Activated CD4-positive, alpha-beta T cell treated with anti-CD3 and anti-CD28 coated beads for 36 hours (primary cell): ENCODE measurements at regions not wholly inside any gene's neighbourhood (a gene's known extent, or its start where the extent isn't known, plus 50 kb on each side); places are given as distances from the start of the nearest gene placed in this dataset.

Experiments used
- ATAC-seq: fragments of 200-7000 bp; cut with Tn5 transposase; one replicate; pipeline ENCODE4 v1.10.0; 2021; ENCODE audit warnings: mild to moderate bottlenecking, moderate library complexity
- CTCF ChIA-PET: fragments of 350-600 bp; sonication (Branson Sonifier 250); formaldehyde crosslinking; loops from one replicate; lab custom pipeline; 2021; ENCODE audit warnings: antibody characterized with exemption; lab: Charles Lee
- POLR2A ChIA-PET: fragments of 350-600 bp; sonication (Branson Sonifier 250); formaldehyde crosslinking; loops from one replicate; lab custom pipeline; 2021; ENCODE audit warnings: antibody characterized with exemption, inconsistent platforms; lab: Charles Lee
- DNase-seq: peaks from one replicate; pipeline ENCODE4 v3.0.0-alpha.2; 2020
- H3K27ac Mint-ChIP-seq: one replicate; pipeline ENCODE4 v1.8.0; 2021; ENCODE audit warnings: mixed read lengths
- H3K27me3 Mint-ChIP-seq: one replicate; pipeline ENCODE4 v1.8.0; 2021; ENCODE audit warnings: mixed read lengths
- H3K36me3 Mint-ChIP-seq: one replicate; pipeline ENCODE4 v1.8.0; 2021; ENCODE audit warnings: low read depth, mixed read lengths
- H3K4me1 Mint-ChIP-seq: one replicate; pipeline ENCODE4 v1.8.0; 2021; ENCODE audit warnings: mixed read lengths
- H3K4me3 Mint-ChIP-seq: one replicate; pipeline ENCODE4 v1.8.0; 2021; ENCODE audit warnings: mild to moderate bottlenecking, moderate library complexity, mixed read lengths
- H3K9me3 Mint-ChIP-seq: one replicate; pipeline ENCODE4 v1.8.0; 2021; ENCODE audit warnings: low read depth, mixed read lengths
- intact Hi-C, 2 experiments: fragments of 100-400 bp; cut with DNase I in 1 of 2; cut with micrococcal nuclease in 1 of 2; formaldehyde crosslinking; loops; one replicate each; pipeline versions ENCODE4 v1.14.2 to v1.15.1; 2022 to 2024; cut with DNase I, micrococcal nuclease

DNA sequence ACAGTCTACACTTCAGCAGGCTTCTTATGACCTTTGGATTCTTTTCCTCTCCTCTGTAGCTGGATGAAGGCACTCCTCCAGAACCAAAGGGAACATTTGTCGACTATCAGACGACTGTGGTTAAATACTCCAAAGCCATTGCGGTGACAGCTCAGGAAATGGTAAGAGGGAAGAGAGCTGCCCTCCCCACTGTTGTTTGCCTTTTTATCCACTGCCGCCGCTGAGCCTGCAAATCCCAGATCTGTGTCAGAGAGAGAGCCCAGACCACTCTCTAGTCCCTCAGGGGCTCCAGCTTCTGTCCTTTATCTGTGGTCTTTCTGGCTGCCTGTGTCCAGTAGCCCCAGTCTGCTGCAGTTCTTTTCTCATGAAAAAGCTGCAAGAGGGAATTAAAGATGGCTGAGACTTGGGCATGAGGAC lies 261.5 kb upstream of the TPM1 start:
- no peak for ATAC-seq
- ChIA-PET CTCF (interaction anchor here (0.6 kb wide), 1 partner anchor 1863 kb away, joined by 3 read pairs; no protein-coding TSS in a partner anchor), POLR2A (no interaction called here)
- Mint-ChIP-seq H3K27me3 (no peaks in the 10 kb centered on the region), H3K4me3 (no peak overlapping the region), H3K9me3 (no peaks in the 10 kb centered on the region), H3K27ac (no peak overlapping the region), H3K4me1 (no peaks in the 10 kb centered on the region), H3K36me3 (no peaks in the 10 kb centered on the region)
- no peak for DNase-seq
- intact Hi-C loops: no loop called here

- intact Hi-C loops: loop anchor here in 1 of 2 experiments (1.0 kb wide), 1 partner anchor 311 kb away; no protein-coding TSS in a partner anchor
Observed at GRCh38 chr15:62782071-62782841, 260.3 kb upstream of the TPM1 start.

GRCh38 chr15:62782896-62783295 lies 259.7 kb upstream of the TPM1 start:
- DNase-seq: no peak
- ChIA-PET CTCF (interaction anchor here (0.7 kb wide), 1 partner anchor 280 kb away, joined by 3 read pairs; no protein-coding TSS in a partner anchor), POLR2A (no interaction called here)
- Mint-ChIP-seq H3K36me3 (no peaks in the 10 kb centered on the region), H3K27ac (no peak overlapping the region), H3K9me3 (no peaks in the 10 kb centered on the region), H3K4me3 (no peak overlapping the region), H3K4me1 (no peaks in the 10 kb centered on the region), H3K27me3 (no peaks in the 10 kb centered on the region)
- ATAC-seq: no peak
- intact Hi-C loops: loop anchor here in 1 of 2 experiments (1.0 kb wide), 1 partner anchor 310 kb away; no protein-coding TSS in a partner anchor

More at GRCh38 chr15:62782071-62782841, 260.3 kb upstream of the TPM1 start:
- H3K36me3 Mint-ChIP-seq: no peaks in the 10 kb centered on the region
- ChIA-PET CTCF (interaction anchor here (0.7 kb wide), 1 partner anchor 281 kb away, joined by 3 read pairs; no protein-coding TSS in a partner anchor), POLR2A (no interaction called here)
- no peaks in the 10 kb centered on the region for H3K4me1 Mint-ChIP-seq
- H3K27me3 Mint-ChIP-seq: no peaks in the 10 kb centered on the region
- no peak overlapping the region for H3K4me3 Mint-ChIP-seq
- ATAC-seq (peak; percentile 39), DNase-seq (peak; percentile 17)
- no peaks in the 10 kb centered on the region for H3K9me3 Mint-ChIP-seq
- no peak overlapping the region for H3K27ac Mint-ChIP-seq

GRCh38 chr15:62783303-62783957 lies 259.1 kb upstream of the TPM1 start:
- Mint-ChIP-seq H3K27ac (no peak overlapping the region), H3K27me3 (no peaks in the 10 kb centered on the region), H3K4me1 (no peaks in the 10 kb centered on the region), H3K4me3 (no peak overlapping the region), H3K36me3 (no peaks in the 10 kb centered on the region), H3K9me3 (no peaks in the 10 kb centered on the region)
- ChIA-PET CTCF (no interaction called here), POLR2A (no interaction called here)
- intact Hi-C loops: no loop called here
- ATAC-seq: no peak
- no peak for DNase-seq

DNA sequence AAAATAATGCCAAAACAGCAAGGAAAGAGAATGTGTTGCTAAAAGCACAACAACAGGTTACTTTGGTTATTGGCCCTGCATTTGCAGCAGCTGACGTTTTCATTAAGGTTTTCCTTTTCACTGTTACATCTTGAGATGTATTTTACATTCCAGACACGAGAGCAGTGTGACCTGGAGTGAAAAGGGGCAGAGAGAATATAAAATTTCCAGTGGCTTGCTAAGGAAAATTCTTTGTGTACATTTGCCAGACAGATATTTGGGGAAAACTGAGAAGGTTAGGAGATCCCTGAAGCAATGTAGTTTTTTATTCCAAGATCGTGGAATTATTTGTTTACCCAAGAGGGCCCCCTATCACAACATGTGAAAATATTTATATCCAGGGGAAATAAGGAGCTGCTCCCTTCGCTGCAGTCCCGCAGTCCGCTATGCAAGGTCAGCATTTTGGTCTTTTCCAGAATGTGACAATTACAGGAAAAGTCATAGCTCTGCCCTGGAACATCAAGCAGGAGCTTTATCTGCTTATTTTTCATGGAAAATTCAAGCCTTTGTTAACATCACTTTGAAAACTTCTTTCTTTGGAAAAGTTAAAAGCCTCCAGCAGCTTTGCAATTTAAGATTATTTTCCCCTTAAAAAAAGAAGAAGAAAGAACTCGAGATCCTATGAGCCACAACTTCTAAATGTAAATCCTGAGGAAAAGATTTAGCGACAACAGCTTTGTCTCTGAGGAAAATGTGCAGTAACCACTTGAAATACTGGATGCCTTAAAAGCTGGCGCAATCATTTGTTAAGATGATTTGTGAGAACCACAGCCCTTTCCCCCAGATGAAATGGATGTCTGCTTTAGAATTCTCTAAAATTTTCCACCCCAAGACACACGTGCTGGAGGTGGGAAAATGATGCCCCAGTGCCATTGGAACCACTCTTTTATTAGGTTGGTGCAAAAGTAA lies 256.4 kb upstream of the TPM1 start:
- POLR2A ChIA-PET: no interaction called here
- H3K4me3 Mint-ChIP-seq: no peak overlapping the region
- CTCF ChIA-PET: interaction anchor here (1.2 kb wide), 1 partner anchor 14 kb away, joined by 3 read pairs; no protein-coding TSS in a partner anchor
- no peaks in the 10 kb centered on the region for H3K36me3 Mint-ChIP-seq
- H3K9me3 Mint-ChIP-seq: no peaks in the 10 kb centered on the region
- H3K27ac Mint-ChIP-seq: no peak overlapping the region
- ATAC-seq (no peak), DNase-seq (no peak)
- intact Hi-C loops: no loop called here
- no peaks in the 10 kb centered on the region for H3K27me3 Mint-ChIP-seq
- H3K4me1 Mint-ChIP-seq: no peaks in the 10 kb centered on the region

- intact Hi-C loops: no loop called here
- no peak overlapping the region for H3K4me3 Mint-ChIP-seq
- no peak for ATAC-seq
- ChIA-PET POLR2A (no interaction called here), CTCF (no interaction called here)
- peaks cover 3% of the 10 kb centered on the region for H3K27me3 Mint-ChIP-seq
- no peaks in the 10 kb centered on the region for H3K36me3 Mint-ChIP-seq
- no peak for DNase-seq
- H3K4me1 Mint-ChIP-seq: no peaks in the 10 kb centered on the region
- H3K27ac Mint-ChIP-seq: no peak overlapping the region
- H3K9me3 Mint-ChIP-seq: no peaks in the 10 kb centered on the region
Observed at GRCh38 chr15:62787401-62787800, 255.1 kb upstream of the TPM1 start.

GRCh38 chr15:62788224-62788623 lies 254.3 kb upstream of the TPM1 start:
- no peak overlapping the region for H3K27ac Mint-ChIP-seq
- POLR2A ChIA-PET: no interaction called here
- CTCF ChIA-PET: no interaction called here
- intact Hi-C loops: no loop called here
- H3K4me1 Mint-ChIP-seq: no peaks in the 10 kb centered on the region
- H3K36me3 Mint-ChIP-seq: no peaks in the 10 kb centered on the region
- DNase-seq (no peak), ATAC-seq (no peak)
- H3K27me3 Mint-ChIP-seq: peaks cover 3% of the 10 kb centered on the region
- no peak overlapping the region for H3K4me3 Mint-ChIP-seq
- H3K9me3 Mint-ChIP-seq: no peaks in the 10 kb centered on the region

GRCh38 chr15:62790546-62790945 lies 252.0 kb upstream of the TPM1 start:
- peaks cover 3% of the 10 kb centered on the region for H3K27me3 Mint-ChIP-seq
- no peaks in the 10 kb centered on the region for H3K9me3 Mint-ChIP-seq
- no peak overlapping the region for H3K27ac Mint-ChIP-seq
- intact Hi-C loops: no loop called here
- POLR2A ChIA-PET: no interaction called here
- CTCF ChIA-PET: interaction anchor here (0.6 kb wide), 1 partner anchor 1150 kb away, joined by 3 read pairs; no protein-coding TSS in a partner anchor
- no peak overlapping the region for H3K4me3 Mint-ChIP-seq
- ATAC-seq (no peak), DNase-seq (no peak)
- H3K36me3 Mint-ChIP-seq: no peaks in the 10 kb centered on the region
- no peaks in the 10 kb centered on the region for H3K4me1 Mint-ChIP-seq

DNA sequence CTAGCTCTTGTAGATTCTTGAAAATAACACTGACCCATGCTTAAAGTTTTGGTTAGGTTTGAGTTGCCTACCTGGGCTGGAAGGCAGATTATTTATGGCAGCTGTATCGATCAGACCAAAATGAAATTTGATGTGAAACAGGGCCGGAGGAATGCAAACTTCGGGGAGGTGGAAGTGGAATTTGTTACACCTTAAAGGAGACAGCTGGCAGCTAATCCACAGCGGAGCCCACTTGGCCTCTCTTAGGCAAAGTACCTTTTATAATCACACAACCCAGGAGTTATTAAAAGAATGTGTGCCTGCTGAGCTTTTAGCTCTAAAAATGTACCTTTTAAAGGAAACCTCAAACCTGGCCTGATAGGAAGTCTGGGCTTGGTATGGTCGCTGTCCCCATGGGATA lies 250.9 kb upstream of the TPM1 start:
- H3K36me3 Mint-ChIP-seq: no peaks in the 10 kb centered on the region
- H3K9me3 Mint-ChIP-seq: no peaks in the 10 kb centered on the region
- no peaks in the 10 kb centered on the region for H3K4me1 Mint-ChIP-seq
- CTCF ChIA-PET: interaction anchor here (0.7 to 1.1 kb wide), 3 partner anchors 13 to 83 kb away, joined by 3 read pairs; no protein-coding TSS in a partner anchor
- no peak overlapping the region for H3K4me3 Mint-ChIP-seq
- H3K27me3 Mint-ChIP-seq: peaks cover 3% of the 10 kb centered on the region
- intact Hi-C loops: no loop called here
- no peak for DNase-seq
- H3K27ac Mint-ChIP-seq: no peak overlapping the region
- no peak for ATAC-seq
- POLR2A ChIA-PET: no interaction called here

DNA sequence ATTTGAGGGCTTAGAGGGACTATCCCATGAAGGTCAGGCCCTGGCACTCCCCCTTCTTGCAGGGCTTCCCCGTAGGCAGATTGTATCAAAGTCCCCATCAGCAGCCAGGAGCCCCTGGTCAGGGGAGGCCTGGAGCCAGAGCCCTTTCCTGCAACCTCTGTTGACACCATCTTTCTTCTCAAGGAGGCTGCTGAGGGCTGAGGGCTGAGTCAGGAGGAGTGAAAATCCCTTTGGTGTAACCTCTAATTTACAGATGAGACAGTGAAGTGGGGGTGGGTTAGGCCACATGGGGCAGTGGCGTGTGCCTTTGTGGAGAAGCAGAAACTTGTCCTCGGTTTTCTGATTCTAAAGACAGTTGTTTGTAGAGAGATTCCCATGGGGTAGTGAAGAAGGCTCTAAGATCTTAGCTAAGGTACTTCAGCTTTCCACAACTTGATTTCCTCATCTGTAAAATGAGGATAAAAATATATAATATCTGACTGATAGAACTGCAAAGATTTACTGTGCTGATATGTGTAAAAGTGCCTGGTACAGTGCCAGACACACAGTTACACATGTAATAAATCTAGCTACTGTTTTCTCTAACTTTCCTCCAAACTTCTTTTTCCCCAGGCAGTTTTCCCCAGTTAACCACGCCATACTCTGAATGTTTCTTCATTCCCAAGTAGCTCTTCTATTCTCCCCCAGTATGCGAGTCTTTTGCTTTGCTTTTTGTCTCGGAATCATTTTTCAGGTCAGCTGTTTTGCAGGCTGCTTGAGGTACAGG lies 249.4 kb upstream of the TPM1 start:
- Mint-ChIP-seq H3K9me3 (no peaks in the 10 kb centered on the region), H3K4me1 (no peaks in the 10 kb centered on the region), H3K27ac (no peak overlapping the region), H3K27me3 (peaks cover 3% of the 10 kb centered on the region), H3K36me3 (no peaks in the 10 kb centered on the region), H3K4me3 (no peak overlapping the region)
- ATAC-seq (no peak), DNase-seq (no peak)
- CTCF ChIA-PET: interaction anchor here (0.6 kb wide), 1 partner anchor 486 kb away, joined by 4 read pairs; no protein-coding TSS in a partner anchor
- intact Hi-C loops: no loop called here
- POLR2A ChIA-PET: no interaction called here
